ENCODE measurements at regions not wholly inside any gene's neighbourhood (a gene's known extent, or its start where the extent isn't known, plus 50 kb on each side); places are given as distances from the start of the nearest gene placed in this dataset.

DNA sequence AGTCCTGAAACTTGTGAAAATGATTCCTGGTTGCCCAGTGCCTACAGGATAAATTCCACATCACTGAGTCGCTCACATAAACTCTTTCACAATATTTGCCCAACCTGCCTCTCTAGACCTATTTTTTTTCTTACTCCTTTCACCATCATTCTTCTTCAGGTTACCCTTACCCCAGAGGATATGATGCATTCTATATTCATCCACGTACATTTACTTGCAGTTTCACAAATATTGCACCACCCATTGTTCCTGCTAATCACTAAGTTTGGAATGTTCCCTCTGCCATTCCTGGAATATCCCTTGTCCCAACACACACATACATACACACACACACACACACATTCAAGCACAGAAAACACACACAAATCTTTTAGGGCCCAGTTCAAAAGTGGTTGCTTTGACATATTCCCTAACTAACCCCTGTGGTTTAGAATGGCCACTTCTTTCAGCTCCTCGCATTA, 379.5 kb downstream of the ETS1 start (continued):
- TF ChIP-seq, protein P1, sequence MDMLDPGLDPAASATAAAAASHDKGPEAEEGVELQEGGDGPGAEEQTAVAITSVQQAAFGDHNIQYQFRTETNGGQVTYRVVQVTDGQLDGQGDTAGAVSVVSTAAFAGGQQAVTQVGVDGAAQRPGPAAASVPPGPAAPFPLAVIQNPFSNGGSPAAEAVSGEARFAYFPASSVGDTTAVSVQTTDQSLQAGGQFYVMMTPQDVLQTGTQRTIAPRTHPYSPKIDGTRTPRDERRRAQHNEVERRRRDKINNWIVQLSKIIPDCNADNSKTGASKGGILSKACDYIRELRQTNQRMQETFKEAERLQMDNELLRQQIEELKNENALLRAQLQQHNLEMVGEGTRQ (IDR thresholded peaks at IDR 0.05; ENCODE audit: borderline replicate concordance, low read depth, low read length) = no peak
- TF ChIP-seq EZH2phosphoT487 (IDR thresholded peaks at IDR 0.05; ENCODE audit: borderline replicate concordance, low read depth) = no peak
- TF ChIP-seq, protein P2, sequence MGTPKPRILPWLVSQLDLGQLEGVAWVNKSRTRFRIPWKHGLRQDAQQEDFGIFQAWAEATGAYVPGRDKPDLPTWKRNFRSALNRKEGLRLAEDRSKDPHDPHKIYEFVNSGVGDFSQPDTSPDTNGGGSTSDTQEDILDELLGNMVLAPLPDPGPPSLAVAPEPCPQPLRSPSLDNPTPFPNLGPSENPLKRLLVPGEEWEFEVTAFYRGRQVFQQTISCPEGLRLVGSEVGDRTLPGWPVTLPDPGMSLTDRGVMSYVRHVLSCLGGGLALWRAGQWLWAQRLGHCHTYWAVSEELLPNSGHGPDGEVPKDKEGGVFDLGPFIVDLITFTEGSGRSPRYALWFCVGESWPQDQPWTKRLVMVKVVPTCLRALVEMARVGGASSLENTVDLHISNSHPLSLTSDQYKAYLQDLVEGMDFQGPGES (IDR thresholded peaks at IDR 0.05; ENCODE audit: low read depth, low read length) = no peak
- TF ChIP-seq FOXJ3 (CRISPR knock-in tag; IDR thresholded peaks at IDR 0.05) = no peak
- TF ChIP-seq, protein P3, sequence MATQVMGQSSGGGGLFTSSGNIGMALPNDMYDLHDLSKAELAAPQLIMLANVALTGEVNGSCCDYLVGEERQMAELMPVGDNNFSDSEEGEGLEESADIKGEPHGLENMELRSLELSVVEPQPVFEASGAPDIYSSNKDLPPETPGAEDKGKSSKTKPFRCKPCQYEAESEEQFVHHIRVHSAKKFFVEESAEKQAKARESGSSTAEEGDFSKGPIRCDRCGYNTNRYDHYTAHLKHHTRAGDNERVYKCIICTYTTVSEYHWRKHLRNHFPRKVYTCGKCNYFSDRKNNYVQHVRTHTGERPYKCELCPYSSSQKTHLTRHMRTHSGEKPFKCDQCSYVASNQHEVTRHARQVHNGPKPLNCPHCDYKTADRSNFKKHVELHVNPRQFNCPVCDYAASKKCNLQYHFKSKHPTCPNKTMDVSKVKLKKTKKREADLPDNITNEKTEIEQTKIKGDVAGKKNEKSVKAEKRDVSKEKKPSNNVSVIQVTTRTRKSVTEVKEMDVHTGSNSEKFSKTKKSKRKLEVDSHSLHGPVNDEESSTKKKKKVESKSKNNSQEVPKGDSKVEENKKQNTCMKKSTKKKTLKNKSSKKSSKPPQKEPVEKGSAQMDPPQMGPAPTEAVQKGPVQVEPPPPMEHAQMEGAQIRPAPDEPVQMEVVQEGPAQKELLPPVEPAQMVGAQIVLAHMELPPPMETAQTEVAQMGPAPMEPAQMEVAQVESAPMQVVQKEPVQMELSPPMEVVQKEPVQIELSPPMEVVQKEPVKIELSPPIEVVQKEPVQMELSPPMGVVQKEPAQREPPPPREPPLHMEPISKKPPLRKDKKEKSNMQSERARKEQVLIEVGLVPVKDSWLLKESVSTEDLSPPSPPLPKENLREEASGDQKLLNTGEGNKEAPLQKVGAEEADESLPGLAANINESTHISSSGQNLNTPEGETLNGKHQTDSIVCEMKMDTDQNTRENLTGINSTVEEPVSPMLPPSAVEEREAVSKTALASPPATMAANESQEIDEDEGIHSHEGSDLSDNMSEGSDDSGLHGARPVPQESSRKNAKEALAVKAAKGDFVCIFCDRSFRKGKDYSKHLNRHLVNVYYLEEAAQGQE (IDR thresholded peaks at IDR 0.05; ENCODE audit: low read depth, low read length) = no peak
- TF ChIP-seq JUND (IDR thresholded peaks at IDR 0.05) = peak; percentile 71
- TF ChIP-seq ELF1 (IDR thresholded peaks at IDR 0.05) = no peak
- TF ChIP-seq FOSL2 (IDR thresholded peaks at IDR 0.05; ENCODE audit: borderline replicate concordance, low read depth) = peak; percentile 73
- TF ChIP-seq GABPA (IDR thresholded peaks at IDR 0.05; ENCODE audit: low read depth) = no peak
- TF ChIP-seq GATA2 (CRISPR knock-in tag; IDR thresholded peaks at IDR 0.05) = no peak

DNA sequence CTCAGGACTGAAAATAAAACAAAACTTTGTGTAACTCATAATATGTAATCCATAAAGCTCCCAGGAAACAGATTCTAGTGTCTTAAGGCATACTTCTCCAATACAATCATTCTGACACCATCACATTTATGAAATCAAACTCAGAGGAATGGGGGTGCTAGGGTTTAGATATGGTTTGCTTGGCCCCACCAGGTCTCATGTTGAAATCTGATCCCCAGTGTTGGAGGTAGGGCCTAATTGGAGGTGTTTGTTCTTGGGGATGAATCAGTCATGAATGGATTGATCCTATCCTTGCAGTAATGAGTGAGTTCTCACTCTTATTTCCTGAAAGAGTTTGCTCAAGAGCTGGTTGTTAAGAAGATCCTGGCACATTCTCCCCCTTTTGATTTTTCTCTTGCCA, 380.9 kb downstream of the ETS1 start:
- Histone ChIP-seq H2AFZ (ENCODE audit: low read depth) (no peak overlapping the region), H3K27ac (ENCODE audit: low read depth in 2 of 2, low read length in 1 of 2) (no peak overlapping the region), H3K36me3 (replicated peaks in 1 of 2; ENCODE audit: control insufficient read depth in 1 of 2, insufficient read depth in 2 of 2, low read length in 1 of 2) (peaks cover 0 to 4% of the 10 kb centered on the region in 2 experiments), H3K27me3 (ENCODE audit: insufficient read depth) (no peaks in the 10 kb centered on the region), H3F3A (replicated peaks; ENCODE audit: insufficient read depth) (peaks cover 48% of the 10 kb centered on the region), H3K4me3 (ENCODE audit: low read depth in 2 of 2, low read length in 1 of 2) (no peak overlapping the region), H3K9ac (no peak overlapping the region), H3K9me2 (no peaks in the 10 kb centered on the region), H3K4me2 (no peak overlapping the region), H3K9me3 (no peaks in the 10 kb centered on the region), H3K79me2 (ENCODE audit: insufficient read depth) (no peaks in the 10 kb centered on the region), H4K20me1 (ENCODE audit: insufficient read depth) (no peaks in the 10 kb centered on the region), H3K4me1 (ENCODE audit: control insufficient read depth in 1 of 2, insufficient read depth in 2 of 2, low read depth in 1 of 2, low read length in 1 of 2) (peaks cover 3 to 36% of the 10 kb centered on the region in 2 experiments)
- ChIA-PET CTCF (interaction anchor here (1.0 to 1.1 kb wide), 2 partner anchors 8 to 425 kb away, joined by 3 read pairs; no protein-coding TSS in a partner anchor), POLR2A (no interaction called here)
- DNase-seq = no peak
- TF ChIP-seq CHD2 (IDR thresholded peaks at IDR 0.05; ENCODE audit: low read length, partially characterized antibody) (no peak), GATA2 (CRISPR knock-in tag; IDR thresholded peaks at IDR 0.05) (no peak), NFIC (IDR thresholded peaks at IDR 0.05; ENCODE audit: borderline replicate concordance) (no peak), JUND (IDR thresholded peaks at IDR 0.05) (no peak), TAF1 (IDR thresholded peaks at IDR 0.05; ENCODE audit: borderline replicate concordance, low read depth, low read length) (no peak), NRF1 (IDR thresholded peaks at IDR 0.05; ENCODE audit: low read depth, low read length) (no peak), EZH2phosphoT487 (IDR thresholded peaks at IDR 0.05; ENCODE audit: borderline replicate concordance, low read depth) (no peak), YY1 (IDR thresholded peaks at IDR 0.05; ENCODE audit: low read depth) (no peak), MEF2A (IDR thresholded peaks at IDR 0.05; ENCODE audit: borderline replicate concordance, low read depth) (no peak)
- TF ChIP-seq, protein P3 (IDR thresholded peaks at IDR 0.05; ENCODE audit: low read depth, low read length) = no peak
- TF ChIP-seq, protein P1 (IDR thresholded peaks at IDR 0.05; ENCODE audit: borderline replicate concordance, low read depth, low read length) = no peak
- TF ChIP-seq, protein P4, sequence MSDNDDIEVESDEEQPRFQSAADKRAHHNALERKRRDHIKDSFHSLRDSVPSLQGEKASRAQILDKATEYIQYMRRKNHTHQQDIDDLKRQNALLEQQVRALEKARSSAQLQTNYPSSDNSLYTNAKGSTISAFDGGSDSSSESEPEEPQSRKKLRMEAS (IDR thresholded peaks at IDR 0.05; ENCODE audit: low read depth) = no peak
- TF ChIP-seq, protein P5, sequence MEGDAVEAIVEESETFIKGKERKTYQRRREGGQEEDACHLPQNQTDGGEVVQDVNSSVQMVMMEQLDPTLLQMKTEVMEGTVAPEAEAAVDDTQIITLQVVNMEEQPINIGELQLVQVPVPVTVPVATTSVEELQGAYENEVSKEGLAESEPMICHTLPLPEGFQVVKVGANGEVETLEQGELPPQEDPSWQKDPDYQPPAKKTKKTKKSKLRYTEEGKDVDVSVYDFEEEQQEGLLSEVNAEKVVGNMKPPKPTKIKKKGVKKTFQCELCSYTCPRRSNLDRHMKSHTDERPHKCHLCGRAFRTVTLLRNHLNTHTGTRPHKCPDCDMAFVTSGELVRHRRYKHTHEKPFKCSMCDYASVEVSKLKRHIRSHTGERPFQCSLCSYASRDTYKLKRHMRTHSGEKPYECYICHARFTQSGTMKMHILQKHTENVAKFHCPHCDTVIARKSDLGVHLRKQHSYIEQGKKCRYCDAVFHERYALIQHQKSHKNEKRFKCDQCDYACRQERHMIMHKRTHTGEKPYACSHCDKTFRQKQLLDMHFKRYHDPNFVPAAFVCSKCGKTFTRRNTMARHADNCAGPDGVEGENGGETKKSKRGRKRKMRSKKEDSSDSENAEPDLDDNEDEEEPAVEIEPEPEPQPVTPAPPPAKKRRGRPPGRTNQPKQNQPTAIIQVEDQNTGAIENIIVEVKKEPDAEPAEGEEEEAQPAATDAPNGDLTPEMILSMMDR (IDR thresholded peaks at IDR 0.05) = no peak

Data from SK-N-SH (cell line).